ENCODE measurements at regions not wholly inside any gene's neighbourhood (a gene's known extent, or its start where the extent isn't known, plus 50 kb on each side); places are given as distances from the start of the nearest gene placed in this dataset.

DNA sequence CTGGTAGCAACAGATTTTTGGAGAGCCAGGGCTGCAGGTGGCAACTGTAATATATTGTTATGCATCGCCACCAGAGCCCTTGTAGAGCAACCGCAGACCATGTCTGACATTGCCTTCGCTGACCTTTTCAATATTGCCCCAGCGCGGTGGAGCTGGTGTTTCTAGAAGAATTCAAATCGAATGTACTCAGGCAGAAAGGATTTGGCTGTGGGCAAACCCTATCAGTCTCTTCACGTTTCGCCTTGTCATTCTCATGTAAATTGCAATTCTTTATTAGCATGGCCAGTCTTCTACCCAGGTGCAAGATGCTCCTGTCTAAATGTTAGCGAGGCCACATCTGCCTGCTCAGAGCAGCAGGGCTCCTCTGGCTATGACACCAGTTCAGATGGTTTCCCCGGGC lies 490.2 kb upstream of the AUTS2 start:
- no peak overlapping the region for H2AFZ ChIP-seq (ENCODE audit: low read depth, low read length)
- H3K4me1 ChIP-seq (ENCODE audit: low read length): no peaks in the 10 kb centered on the region
- no peak overlapping the region for H3K4me3 ChIP-seq (ENCODE audit: low read length)
- H3K4me2 ChIP-seq (ENCODE audit: low read length): no peak overlapping the region
- H3K9me3 ChIP-seq (ENCODE audit: insufficient read depth, low read length): no peaks in the 10 kb centered on the region
- no peaks in the 10 kb centered on the region for H4K20me1 ChIP-seq (ENCODE audit: insufficient read depth, low read length)
- no peak for TF ChIP-seq EZH2phosphoT487 (IDR thresholded peaks at IDR 0.05; ENCODE audit: low read depth)
- TF ChIP-seq, protein P1, sequence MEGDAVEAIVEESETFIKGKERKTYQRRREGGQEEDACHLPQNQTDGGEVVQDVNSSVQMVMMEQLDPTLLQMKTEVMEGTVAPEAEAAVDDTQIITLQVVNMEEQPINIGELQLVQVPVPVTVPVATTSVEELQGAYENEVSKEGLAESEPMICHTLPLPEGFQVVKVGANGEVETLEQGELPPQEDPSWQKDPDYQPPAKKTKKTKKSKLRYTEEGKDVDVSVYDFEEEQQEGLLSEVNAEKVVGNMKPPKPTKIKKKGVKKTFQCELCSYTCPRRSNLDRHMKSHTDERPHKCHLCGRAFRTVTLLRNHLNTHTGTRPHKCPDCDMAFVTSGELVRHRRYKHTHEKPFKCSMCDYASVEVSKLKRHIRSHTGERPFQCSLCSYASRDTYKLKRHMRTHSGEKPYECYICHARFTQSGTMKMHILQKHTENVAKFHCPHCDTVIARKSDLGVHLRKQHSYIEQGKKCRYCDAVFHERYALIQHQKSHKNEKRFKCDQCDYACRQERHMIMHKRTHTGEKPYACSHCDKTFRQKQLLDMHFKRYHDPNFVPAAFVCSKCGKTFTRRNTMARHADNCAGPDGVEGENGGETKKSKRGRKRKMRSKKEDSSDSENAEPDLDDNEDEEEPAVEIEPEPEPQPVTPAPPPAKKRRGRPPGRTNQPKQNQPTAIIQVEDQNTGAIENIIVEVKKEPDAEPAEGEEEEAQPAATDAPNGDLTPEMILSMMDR (IDR thresholded peaks at IDR 0.05; ENCODE audit: low read depth, low read length): no peak
- H3K27me3 ChIP-seq (ENCODE audit: low read depth, low read length): no peaks in the 10 kb centered on the region
- H3K9ac ChIP-seq (ENCODE audit: low read length): no peak overlapping the region
- H3K27ac ChIP-seq (ENCODE audit: low read length): no peak overlapping the region
- H3K79me2 ChIP-seq (ENCODE audit: low read length): no peaks in the 10 kb centered on the region
- no peaks in the 10 kb centered on the region for H3K36me3 ChIP-seq (replicated peaks; ENCODE audit: low read depth, low read length)

- Histone ChIP-seq H4K20me1 (ENCODE audit: insufficient read depth, low read length) (no peaks in the 10 kb centered on the region), H3K79me2 (ENCODE audit: low read length) (no peaks in the 10 kb centered on the region), H3K36me3 (replicated peaks; ENCODE audit: low read depth, low read length) (no peaks in the 10 kb centered on the region), H3K4me2 (ENCODE audit: low read length) (no peak overlapping the region), H3K4me3 (ENCODE audit: low read length) (no peak overlapping the region), H3K4me1 (ENCODE audit: low read length) (no peaks in the 10 kb centered on the region), H2AFZ (ENCODE audit: low read depth, low read length) (no peak overlapping the region), H3K9me3 (ENCODE audit: insufficient read depth, low read length) (no peaks in the 10 kb centered on the region), H3K27ac (ENCODE audit: low read length) (no peak overlapping the region), H3K9ac (ENCODE audit: low read length) (no peak overlapping the region), H3K27me3 (ENCODE audit: low read depth, low read length) (no peaks in the 10 kb centered on the region)
- no peak for TF ChIP-seq EZH2phosphoT487 (IDR thresholded peaks at IDR 0.05; ENCODE audit: low read depth)
- TF ChIP-seq, protein P1 (IDR thresholded peaks at IDR 0.05; ENCODE audit: low read depth, low read length): no peak
Observed at GRCh38 chr7:69109246-69109645, 489.0 kb upstream of the AUTS2 start.

DNA sequence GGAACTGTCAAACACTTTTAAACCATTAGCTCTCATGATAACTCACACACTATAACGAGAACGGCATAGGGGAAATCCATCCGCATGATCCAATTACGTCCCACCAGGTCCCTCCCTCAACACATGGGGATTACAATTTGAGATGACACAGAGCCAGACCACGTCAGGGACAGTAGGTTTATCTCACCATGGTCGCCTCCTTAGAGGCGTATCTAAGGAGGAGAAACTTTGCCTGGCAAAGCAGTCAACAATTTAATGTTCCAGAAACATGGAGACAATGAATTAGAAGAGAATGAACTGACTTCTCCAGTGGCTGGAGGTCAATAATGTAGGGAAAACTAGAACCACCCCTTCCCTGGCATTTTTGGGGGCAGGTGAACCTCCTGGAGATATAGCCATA lies 488.4 kb upstream of the AUTS2 start:
- Histone ChIP-seq H3K4me3 (ENCODE audit: low read length) (no peak overlapping the region), H3K4me2 (ENCODE audit: low read length) (no peak overlapping the region), H3K79me2 (ENCODE audit: low read length) (no peaks in the 10 kb centered on the region), H2AFZ (ENCODE audit: low read depth, low read length) (no peak overlapping the region), H3K9ac (ENCODE audit: low read length) (no peak overlapping the region), H4K20me1 (ENCODE audit: insufficient read depth, low read length) (no peaks in the 10 kb centered on the region), H3K36me3 (replicated peaks; ENCODE audit: low read depth, low read length) (no peaks in the 10 kb centered on the region), H3K27ac (ENCODE audit: low read length) (no peak overlapping the region), H3K27me3 (ENCODE audit: low read depth, low read length) (no peaks in the 10 kb centered on the region), H3K9me3 (ENCODE audit: insufficient read depth, low read length) (no peaks in the 10 kb centered on the region), H3K4me1 (ENCODE audit: low read length) (no peaks in the 10 kb centered on the region)
- TF ChIP-seq EZH2phosphoT487 (IDR thresholded peaks at IDR 0.05; ENCODE audit: low read depth): no peak
- TF ChIP-seq, protein P1 (IDR thresholded peaks at IDR 0.05; ENCODE audit: low read depth, low read length): no peak

DNA sequence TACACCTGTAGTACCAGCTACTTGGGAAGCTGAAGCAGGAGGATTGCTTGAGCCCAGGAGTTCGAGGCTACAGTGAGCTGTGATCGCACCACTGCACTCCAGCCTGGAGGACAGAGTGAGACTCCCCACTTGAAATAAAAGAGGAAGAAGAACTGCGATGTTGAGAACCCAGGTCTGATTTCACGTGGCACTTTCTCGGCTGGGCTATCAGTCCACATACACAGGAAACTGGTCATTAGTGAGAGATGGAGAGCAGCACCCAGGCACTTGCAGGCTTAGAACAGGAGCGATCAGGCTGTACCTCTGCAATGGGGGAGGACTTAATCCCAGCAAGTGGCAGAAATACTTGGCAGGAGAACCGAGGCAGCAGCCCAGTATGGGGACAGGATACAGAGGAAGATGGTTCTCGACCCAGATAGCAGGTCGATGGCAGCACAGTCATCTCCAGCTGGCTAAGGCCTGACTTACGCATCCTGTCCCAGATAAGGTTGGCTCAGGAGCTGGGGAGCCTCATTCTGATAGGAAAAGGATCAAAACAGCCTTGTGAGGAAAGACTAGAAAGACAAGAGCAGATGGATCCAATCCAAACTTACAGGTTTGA lies 487.7 kb upstream of the AUTS2 start:
- Histone ChIP-seq H3K9me3 (ENCODE audit: insufficient read depth, low read length) (no peaks in the 10 kb centered on the region), H3K4me3 (ENCODE audit: low read length) (no peak overlapping the region), H3K27me3 (ENCODE audit: low read depth, low read length) (no peaks in the 10 kb centered on the region), H3K4me1 (ENCODE audit: low read length) (no peaks in the 10 kb centered on the region), H3K79me2 (ENCODE audit: low read length) (no peaks in the 10 kb centered on the region), H3K9ac (ENCODE audit: low read length) (no peak overlapping the region), H3K36me3 (replicated peaks; ENCODE audit: low read depth, low read length) (no peaks in the 10 kb centered on the region), H3K4me2 (ENCODE audit: low read length) (no peak overlapping the region), H3K27ac (ENCODE audit: low read length) (no peak overlapping the region), H2AFZ (ENCODE audit: low read depth, low read length) (no peak overlapping the region), H4K20me1 (ENCODE audit: insufficient read depth, low read length) (no peaks in the 10 kb centered on the region)
- TF ChIP-seq EZH2phosphoT487 (IDR thresholded peaks at IDR 0.05; ENCODE audit: low read depth): no peak
- TF ChIP-seq, protein P1 (IDR thresholded peaks at IDR 0.05; ENCODE audit: low read depth, low read length): no peak

Measured in OCI-LY3 (cell line).